DMS 273 (cell line): ENCODE measurements at regions not wholly inside any gene's neighbourhood (a gene's known extent, or its start where the extent isn't known, plus 50 kb on each side); places are given as distances from the start of the nearest gene placed in this dataset.

Experiments used
- DNase-seq: peaks from one replicate; lab custom pipeline; 2025; ENCODE audit not compliant: unreplicated experiment; lab: John Stamatoyannopoulos, UW

DNA sequence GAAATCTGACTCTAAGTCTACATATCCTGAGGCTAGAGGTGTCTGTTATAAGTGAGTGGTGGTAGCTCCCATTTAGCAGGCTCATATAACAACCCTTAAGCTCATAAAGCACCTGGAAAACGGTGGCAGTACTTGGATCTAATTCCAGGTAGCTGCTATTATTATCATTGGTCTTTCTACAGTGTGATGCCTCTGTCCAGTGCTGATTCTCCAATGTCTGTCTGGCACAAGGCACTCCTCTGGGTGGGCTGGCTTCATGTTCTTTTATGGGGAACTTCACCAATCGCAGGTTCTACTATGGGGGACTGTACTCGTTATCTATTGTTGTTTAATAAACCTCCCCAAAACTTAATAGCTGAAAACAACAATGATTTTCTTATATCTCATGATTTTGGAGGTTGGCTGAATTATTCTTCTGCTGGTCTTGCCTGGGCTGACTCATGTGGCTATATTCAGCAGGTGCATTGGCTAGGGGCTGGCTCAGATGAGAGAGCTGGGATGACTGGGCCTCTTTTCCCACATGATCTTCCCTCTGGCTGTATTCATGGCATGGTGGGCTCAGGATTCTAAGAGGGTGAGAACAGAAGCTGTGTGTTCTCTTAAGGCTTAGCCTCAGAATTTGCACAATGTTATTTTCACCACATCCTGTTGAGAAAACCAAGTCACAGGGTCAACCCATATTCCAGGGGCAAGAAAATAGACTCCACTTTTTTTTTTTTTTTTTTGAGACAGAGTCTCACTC, 93.0 kb upstream of the PCGF5 start:
- no peak for DNase-seq

- no peak for DNase-seq
These were observed 85.3 kb upstream of the PCGF5 start for GRCh38 chr10:91135113-91135512.

GRCh38 chr10:91137011-91137643, 83.3 kb upstream of the PCGF5 start:
- no peak for DNase-seq

DNA sequence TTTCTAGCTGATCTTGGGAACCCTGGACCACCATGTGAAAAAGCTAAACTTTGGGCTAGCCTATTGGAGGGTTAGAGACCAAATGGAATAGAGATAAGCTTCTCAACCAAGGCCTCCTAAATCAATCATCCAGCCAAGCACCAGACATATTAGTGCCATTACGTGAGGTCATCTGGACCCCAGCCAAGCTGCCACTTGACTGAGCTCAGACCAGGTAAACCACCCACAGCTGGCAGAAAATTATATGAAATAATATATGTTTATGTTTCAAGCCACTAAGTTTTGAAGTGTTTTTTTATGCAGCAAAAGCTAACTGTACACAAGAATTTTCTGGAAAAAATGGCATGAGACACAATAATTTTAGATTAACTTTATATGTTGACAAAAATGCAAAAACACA, 82.6 kb upstream of the PCGF5 start:
- DNase-seq: peak; percentile 48

GRCh38 chr10:91140995-91141549, 79.4 kb upstream of the PCGF5 start:
- DNase-seq: no peak

DNA sequence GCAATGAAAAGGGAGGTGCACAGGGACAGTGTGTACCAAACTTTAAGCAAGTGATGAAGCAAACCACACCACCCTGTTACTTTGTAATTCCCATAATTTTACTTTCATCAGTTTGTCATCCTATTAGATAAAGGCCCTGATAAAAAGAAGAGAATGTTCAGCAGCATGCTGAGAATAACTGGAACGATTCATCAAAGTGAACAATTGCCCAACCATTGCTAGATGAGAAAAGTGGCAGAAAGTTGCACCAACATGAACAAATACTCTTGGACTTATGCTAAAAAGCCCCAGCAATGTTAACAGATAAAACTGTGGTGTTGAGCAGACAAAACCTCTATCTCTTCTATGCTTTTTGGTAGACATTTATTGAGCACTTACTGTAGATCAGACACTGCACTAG, 75.5 kb upstream of the PCGF5 start:
- DNase-seq: no peak

- DNase-seq: no peak
These were observed 74.3 kb upstream of the PCGF5 start for GRCh38 chr10:91146146-91146545.

DNA sequence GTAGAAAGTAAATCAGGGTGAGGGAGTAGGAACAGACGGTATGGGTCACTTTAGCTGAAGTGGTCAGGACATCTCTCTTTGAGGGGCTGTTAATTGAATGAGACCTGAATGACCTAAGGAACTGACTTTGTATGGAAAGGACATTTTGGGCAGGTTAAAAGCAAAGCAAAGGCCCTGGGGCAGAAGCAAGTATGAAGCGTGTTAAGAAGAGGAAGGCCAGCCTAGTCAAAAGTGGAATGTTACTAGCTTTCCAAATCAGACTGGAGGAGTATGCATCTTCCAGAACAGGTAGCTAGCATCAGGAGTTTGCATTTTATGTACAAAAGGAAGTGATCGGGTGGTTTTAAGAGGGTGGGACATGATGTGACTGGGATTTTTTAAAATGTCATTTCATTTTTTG, 70.9 kb upstream of the PCGF5 start:
- no peak for DNase-seq

DNA sequence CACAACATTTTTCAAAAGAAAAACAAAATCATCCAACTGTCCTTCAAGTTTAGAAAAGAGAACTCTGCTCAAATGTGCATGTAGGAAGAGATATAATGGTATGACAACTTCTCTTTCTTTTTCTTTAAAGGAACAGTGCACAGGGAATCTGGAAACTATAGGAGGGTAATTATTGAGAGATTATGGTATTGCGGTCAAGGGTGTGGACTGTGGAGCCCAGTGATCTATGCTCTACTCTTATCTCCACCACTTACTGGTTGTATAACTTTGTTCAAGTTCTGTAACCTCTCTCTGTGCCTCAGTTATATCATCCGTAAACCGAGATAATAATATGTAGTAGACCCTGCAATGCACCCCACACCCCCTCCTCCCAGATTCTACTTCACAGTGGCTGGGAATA, 69.8 kb upstream of the PCGF5 start:
- no peak for DNase-seq

- no peak for DNase-seq
These were observed 67.0 kb upstream of the PCGF5 start for GRCh38 chr10:91153508-91153907.

GRCh38 chr10:91154842-91155241, 65.6 kb upstream of the PCGF5 start:
- no peak for DNase-seq

GRCh38 chr10:91156196-91156595, 64.3 kb upstream of the PCGF5 start:
- no peak for DNase-seq

- DNase-seq: no peak
These were observed 61.1 kb upstream of the PCGF5 start for GRCh38 chr10:91159254-91159783.

DNA sequence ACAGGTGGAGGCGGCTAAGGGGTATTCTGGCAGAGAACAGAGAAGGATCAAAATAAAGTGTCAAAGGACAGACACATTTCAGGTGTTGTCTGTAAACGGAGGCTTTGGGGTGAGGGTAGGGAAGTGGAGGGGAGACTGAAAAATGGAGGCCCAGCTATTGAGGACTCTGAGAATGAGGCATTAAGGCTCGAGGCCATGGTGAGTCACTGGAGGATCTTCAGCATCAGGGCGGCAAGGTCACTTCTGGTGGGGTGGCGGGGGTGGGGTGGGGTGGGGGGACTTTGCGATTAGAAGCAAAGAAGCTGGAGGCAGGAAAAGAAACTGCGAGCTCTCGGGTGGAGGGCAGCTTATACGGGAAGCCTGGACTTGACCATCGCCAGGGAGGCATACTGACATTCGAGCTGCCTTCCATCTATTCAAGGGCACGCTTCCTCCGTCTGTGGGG, 58.4 kb upstream of the PCGF5 start:
- DNase-seq: no peak

GRCh38 chr10:91162495-91163268, 57.8 kb upstream of the PCGF5 start:
- DNase-seq: peak; percentile 80

DNA sequence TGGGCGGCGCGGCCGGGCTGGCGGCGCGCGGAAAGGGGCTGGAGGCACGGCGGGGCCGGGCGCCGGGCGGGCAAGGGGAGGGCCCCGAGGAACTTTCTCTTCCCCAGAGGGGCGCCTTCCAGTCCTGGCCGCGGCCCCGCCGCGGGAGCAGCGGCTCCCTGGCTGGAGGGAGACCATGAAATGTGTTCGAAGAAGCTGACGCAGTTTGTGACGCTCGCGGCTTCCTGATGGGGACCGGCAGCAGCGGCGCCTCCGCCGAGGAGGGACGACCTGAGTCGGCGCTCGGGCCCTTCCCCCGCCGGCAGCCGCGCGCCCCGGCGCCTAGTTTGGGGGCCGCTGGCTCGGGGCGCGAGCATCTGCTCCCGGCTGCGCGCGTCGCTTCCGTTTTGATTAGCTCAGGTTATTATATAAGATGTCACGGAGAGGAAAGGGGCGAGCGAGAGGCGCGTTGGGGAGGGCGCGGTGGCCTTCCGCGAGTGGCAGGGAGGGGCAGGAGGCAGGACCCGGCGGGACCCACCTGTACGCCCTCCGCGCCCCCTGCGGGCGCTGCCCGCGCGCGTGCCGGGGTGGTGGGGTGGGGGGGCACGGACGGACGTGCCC, 57.1 kb upstream of the PCGF5 start:
- peak; percentile 74 for DNase-seq

GRCh38 chr10:91163869-91164474, 56.5 kb upstream of the PCGF5 start:
- DNase-seq: peak; percentile 61

- DNase-seq: no peak
These were observed 55.9 kb upstream of the PCGF5 start for GRCh38 chr10:91164520-91165065.

GRCh38 chr10:91167406-91167805, 53.1 kb upstream of the PCGF5 start:
- DNase-seq: no peak

DNA sequence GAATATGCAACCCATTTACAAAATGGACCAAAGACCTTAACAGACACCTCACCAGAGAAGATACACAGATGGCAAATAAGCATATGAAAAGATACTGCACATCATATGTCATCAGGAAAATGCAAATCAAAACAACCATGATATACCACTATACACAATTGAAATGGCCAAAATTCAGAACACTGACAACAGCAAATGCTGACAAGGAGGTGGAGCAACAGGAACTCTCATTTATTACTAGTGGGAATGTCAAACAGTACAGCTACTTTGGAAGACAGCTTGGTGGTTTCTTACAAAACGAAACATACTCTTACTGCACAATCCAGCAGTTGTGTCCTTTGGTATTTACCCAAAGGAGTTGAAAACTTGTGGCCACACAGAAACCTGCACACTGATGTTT, 50.0 kb upstream of the PCGF5 start:
- DNase-seq: no peak
